GM12864 (cell line): ENCODE measurements at regions not wholly inside any gene's neighbourhood (a gene's known extent, or its start where the extent isn't known, plus 50 kb on each side); places are given as distances from the start of the nearest gene placed in this dataset.

Experiments
- DNase-seq: peaks from one replicate; pipeline ENCODE4 v3.0.0-alpha.2; 2011; ENCODE audit warnings: low read depth
- H3K4me3 ChIP-seq: 2 replicates; pipeline ENCODE4 v1.5.1; 2011; ENCODE audit warnings: mild to moderate bottlenecking, low read depth, low read length, control low read depth
- TF ChIP-seq, protein P1 (sequence below): IDR thresholded peaks from 2 replicates; pipeline ENCODE4 v1.5.1; 2011; ENCODE audit warnings: low read depth, mild to moderate bottlenecking, moderate library complexity, low read length, control low read depth, inconsistent platforms; ENCODE audit errors: missing control alignments

DNA sequence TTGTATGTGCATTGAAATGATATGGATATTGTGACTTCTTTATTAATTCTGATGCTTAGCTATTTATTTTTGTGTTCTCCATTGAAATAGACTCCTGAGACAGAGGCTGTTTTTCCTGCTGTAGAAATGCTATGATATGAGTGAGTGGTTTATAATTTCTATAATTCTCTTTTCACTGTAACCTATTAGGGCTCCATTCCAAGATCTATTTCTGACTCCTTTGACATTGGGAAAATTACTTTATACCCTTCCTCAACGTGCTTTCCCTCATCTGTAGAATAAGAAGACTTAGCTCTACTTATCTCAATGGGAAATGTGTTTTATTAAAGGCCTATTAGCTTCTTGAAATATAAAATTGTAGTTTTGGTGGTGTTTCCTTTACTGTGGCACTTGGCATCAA is 144.5 kb upstream of the RPRM start:
- no peak for DNase-seq
- TF ChIP-seq, protein P1, sequence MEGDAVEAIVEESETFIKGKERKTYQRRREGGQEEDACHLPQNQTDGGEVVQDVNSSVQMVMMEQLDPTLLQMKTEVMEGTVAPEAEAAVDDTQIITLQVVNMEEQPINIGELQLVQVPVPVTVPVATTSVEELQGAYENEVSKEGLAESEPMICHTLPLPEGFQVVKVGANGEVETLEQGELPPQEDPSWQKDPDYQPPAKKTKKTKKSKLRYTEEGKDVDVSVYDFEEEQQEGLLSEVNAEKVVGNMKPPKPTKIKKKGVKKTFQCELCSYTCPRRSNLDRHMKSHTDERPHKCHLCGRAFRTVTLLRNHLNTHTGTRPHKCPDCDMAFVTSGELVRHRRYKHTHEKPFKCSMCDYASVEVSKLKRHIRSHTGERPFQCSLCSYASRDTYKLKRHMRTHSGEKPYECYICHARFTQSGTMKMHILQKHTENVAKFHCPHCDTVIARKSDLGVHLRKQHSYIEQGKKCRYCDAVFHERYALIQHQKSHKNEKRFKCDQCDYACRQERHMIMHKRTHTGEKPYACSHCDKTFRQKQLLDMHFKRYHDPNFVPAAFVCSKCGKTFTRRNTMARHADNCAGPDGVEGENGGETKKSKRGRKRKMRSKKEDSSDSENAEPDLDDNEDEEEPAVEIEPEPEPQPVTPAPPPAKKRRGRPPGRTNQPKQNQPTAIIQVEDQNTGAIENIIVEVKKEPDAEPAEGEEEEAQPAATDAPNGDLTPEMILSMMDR = no peak
- no peak overlapping the region for H3K4me3 ChIP-seq

DNA sequence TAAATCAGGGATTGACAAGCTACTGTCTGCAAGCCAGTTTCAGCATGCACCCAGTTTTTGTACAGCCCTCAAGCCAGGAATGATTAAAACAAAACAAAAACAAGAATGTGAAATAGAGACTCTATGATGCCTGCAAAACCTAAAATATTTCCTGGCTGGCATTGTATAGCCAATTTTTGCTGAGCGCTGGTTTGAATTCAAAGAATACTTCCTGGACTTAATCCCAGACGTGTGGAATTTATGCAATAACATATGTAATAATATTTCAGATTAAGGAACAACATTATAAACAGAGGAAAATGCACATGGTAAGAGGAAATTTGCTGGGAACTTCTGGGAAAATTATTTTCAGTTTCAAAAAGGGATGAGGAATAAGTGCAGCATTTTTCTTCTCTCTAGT is 148.1 kb upstream of the RPRM start:
- no peak overlapping the region for H3K4me3 ChIP-seq
- TF ChIP-seq, protein P1 = no peak
- DNase-seq = no peak

DNA sequence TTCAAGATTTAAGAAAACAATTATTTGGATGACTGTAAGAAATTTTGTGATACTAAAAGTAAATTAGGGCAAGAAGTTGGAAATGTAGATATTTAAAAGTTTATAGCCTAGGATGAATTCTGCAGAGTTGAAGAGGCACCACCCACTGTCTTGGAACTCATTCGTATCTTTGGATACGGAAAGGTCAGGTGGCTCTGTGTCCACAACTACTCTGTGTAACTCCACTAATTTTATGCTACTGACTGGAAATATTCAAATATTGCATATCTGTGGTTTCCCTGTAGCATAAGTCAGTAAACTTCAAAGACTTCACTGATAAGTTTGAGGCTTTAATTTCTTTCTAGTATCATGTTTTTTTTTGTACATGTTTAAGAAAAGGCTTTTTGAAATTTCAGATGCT is 156.9 kb upstream of the RPRM start:
- H3K4me3 ChIP-seq = no peak overlapping the region
- TF ChIP-seq, protein P1 = no peak
- DNase-seq = no peak

DNA sequence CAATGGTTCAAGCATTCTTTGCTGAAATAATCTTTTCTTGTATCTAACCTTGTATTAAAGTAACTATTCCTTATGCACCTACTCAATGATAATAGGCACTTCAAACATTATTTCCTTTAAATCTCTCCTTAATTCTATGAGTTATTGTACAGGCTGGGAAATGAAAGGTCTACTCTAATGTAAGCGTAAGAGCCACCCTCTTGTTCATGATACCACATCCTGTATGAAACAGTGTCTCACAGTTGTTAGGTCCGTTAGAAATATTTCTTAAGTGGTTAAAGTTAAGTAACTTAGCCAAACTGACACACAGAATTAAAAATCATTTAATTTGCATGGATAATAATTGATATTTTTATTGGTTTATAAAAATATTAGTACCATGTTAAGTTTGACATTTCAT is 162.5 kb upstream of the RPRM start:
- H3K4me3 ChIP-seq = no peak overlapping the region
- DNase-seq = no peak
- TF ChIP-seq, protein P1 = no peak

DNA sequence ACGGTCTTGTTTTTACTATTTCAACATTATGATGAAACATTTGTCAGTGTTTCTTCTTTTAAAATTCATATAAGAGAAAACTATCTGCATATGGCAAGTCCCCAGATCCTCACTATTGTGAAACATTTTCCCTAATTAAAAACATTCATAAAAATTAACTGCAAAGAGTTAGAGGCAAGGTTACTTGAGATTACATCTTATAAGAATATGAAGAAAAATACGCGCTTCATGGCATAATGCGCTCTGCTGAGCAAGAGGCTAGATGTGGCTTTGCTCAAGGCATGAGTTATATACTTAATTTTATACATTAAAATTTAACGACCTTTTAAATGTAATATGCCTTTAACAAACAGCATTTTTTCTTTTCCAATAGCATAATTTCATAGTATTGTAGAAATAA is 166.4 kb upstream of the RPRM start:
- TF ChIP-seq, protein P1 = no peak
- no peak overlapping the region for H3K4me3 ChIP-seq
- no peak for DNase-seq

DNA sequence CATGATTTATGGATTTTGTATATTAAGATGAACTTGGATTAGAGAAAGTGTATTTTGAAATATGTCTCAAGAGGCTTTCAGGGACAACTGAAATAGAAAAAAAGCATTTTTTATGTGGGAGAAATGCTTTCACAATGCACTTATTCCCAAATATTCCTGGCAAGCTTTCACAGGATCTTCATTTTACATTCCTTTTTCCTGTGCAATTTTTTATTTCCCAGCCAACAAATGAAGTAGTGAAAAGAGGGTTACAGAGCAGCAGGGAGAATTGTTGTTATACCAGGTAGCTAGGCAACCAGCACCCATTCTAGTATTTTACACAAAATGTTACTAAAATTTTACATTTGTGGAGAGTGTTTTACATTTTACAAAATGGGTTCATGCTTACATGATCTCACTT is 167.0 kb upstream of the RPRM start:
- TF ChIP-seq, protein P1 = no peak
- no peak overlapping the region for H3K4me3 ChIP-seq
- no peak for DNase-seq

DNA sequence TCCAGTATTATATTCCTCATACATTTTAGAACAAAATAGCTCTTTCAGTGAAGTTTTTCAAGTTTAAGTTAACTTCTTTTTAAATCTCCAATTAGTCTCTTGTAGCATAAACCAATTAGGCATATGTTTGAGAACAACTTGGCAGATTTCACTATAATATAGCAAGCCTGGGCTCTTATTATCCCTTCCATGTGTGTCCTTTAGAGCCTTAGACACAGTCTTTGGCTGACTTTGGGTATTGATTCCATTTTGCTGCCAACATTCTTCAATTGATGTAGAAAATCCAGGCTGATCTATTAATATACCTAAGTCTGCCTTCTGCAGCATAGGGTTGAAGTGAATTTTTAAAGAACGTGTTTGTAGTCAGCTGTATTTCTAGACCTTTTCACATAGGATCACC is 179.1 kb upstream of the RPRM start:
- no peak for DNase-seq
- TF ChIP-seq, protein P1 = no peak
- H3K4me3 ChIP-seq = no peak overlapping the region
